IMR-90 (cell line): ENCODE measurements at regions not wholly inside any gene's neighbourhood (a gene's known extent, or its start where the extent isn't known, plus 50 kb on each side); places are given as distances from the start of the nearest gene placed in this dataset.
A peak's percentile ranks its signal among the peaks of the same experiment; 100 is the strongest.

ENCODE experiments used
- ATAC-seq: fragments of 200-7000 bp; cut with Tn5 transposase; 2 replicates; pipeline ENCODE4 v1.9.1; 2020; ENCODE audit warnings: low read depth, mild to moderate bottlenecking, moderate library complexity
- BruUV-seq: library from RNA; stranded (reverse); fragments of 400-500 nt; replicated peaks from 2 replicates; lab custom pipeline; 2021; lab: Mats Ljungman, UMichigan
- CTCF ChIA-PET: fragments of 300-600 bp; formaldehyde crosslinking; extraction: SDS; loops from one replicate; lab custom pipeline; 2021; ENCODE audit warnings: antibody characterized with exemption; lab: Yijun Ruan, JAX
- POLR2A ChIA-PET: fragments of 300-600 bp; sonication (Branson Sonifier 250); formaldehyde crosslinking; loops from one replicate; lab custom pipeline; 2022; ENCODE audit warnings: antibody characterized with exemption; ENCODE audit not compliant: unreplicated experiment; lab: Charles Lee
- DNase-seq: peaks from one replicate; pipeline ENCODE4 v3.0.0; 2013
- H2AFZ ChIP-seq: replicated peaks from 2 replicates; pipeline ENCODE3; 2013; ENCODE audit warnings: low read length, mild to moderate bottlenecking; ENCODE audit not compliant: poor library complexity
- H2AK5ac ChIP-seq: 2 replicates; pipeline ENCODE4 v1.6.1; 2013; ENCODE audit warnings: low read depth, low read length, inconsistent platforms
- H2AK9ac ChIP-seq: replicated peaks from 2 replicates; pipeline ENCODE3; 2013; ENCODE audit warnings: mild to moderate bottlenecking, low read depth, low read length, moderate library complexity; ENCODE audit not compliant: poor library complexity
- H2BK120ac ChIP-seq: 2 replicates; pipeline ENCODE4 v1.6.1; 2013; ENCODE audit warnings: low read depth, low read length, inconsistent platforms
- H2BK15ac ChIP-seq: 3 replicates; pipeline ENCODE4 v1.6.1; 2013; ENCODE audit warnings: low read depth, low read length, inconsistent platforms
- H2BK20ac ChIP-seq: 2 replicates; pipeline ENCODE4 v1.6.1; 2013; ENCODE audit warnings: low read depth, mild to moderate bottlenecking, inconsistent platforms, low read length, moderate library complexity
- H2BK5ac ChIP-seq: 2 replicates; pipeline ENCODE4 v1.6.1; 2013; ENCODE audit warnings: mild to moderate bottlenecking, low read depth, low read length, inconsistent platforms; ENCODE audit not compliant: poor library complexity, severe bottlenecking
- H3K14ac ChIP-seq: replicated peaks from 2 replicates; pipeline ENCODE4 v1.6.1; 2013; ENCODE audit warnings: low read depth, low read length, inconsistent platforms
- H3K18ac ChIP-seq: 2 replicates; pipeline ENCODE4 v1.6.1; 2013; ENCODE audit warnings: low read depth, low read length, control low read depth
- H3K23ac ChIP-seq: 2 replicates; pipeline ENCODE4 v1.6.1; 2013; ENCODE audit warnings: low read depth, low read length, inconsistent platforms
- H3K27ac ChIP-seq: 2 replicates; pipeline ENCODE4 v1.5.1; 2013; ENCODE audit warnings: mild to moderate bottlenecking, control low read depth, low read length; ENCODE audit not compliant: insufficient read depth
- H3K27me3 ChIP-seq: 2 replicates; pipeline ENCODE4 v1.6.1; 2013; ENCODE audit warnings: low read length; ENCODE audit not compliant: control insufficient read depth, insufficient read depth
- H3K36me3 ChIP-seq: 2 replicates; pipeline ENCODE4 v1.6.1; 2013; ENCODE audit warnings: low read length, mixed read lengths; ENCODE audit not compliant: control insufficient read depth, insufficient read depth
- H3K4ac ChIP-seq: 2 replicates; pipeline ENCODE4 v1.6.1; 2013; ENCODE audit warnings: low read depth, low read length, inconsistent platforms
- H3K4me1 ChIP-seq: 2 replicates; pipeline ENCODE4 v1.6.1; 2013; ENCODE audit warnings: low read length, mixed read lengths; ENCODE audit not compliant: control insufficient read depth, insufficient read depth
- H3K4me2 ChIP-seq: 2 replicates; pipeline ENCODE4 v1.6.1; 2013; ENCODE audit warnings: low read depth, mild to moderate bottlenecking, control low read depth, low read length, moderate library complexity
- H3K4me3 ChIP-seq: 2 replicates; pipeline ENCODE4 v1.5.1; 2013; ENCODE audit warnings: low read depth, mild to moderate bottlenecking, control low read depth, low read length, moderate library complexity; ENCODE audit not compliant: insufficient read depth
- H3K56ac ChIP-seq: 2 replicates; pipeline ENCODE4 v1.6.1; 2013; ENCODE audit warnings: low read length, inconsistent platforms; ENCODE audit not compliant: insufficient read depth; ENCODE audit errors: extremely low read depth
- H3K79me1 ChIP-seq, 2 experiments: 2 replicates each; pipeline ENCODE4 v1.6.1; 2013; ENCODE audit warnings: low read length in 2 of 2, inconsistent platforms in 1 of 2, low read depth in 1 of 2
- H3K9ac ChIP-seq: 2 replicates; pipeline ENCODE4 v1.6.1; 2013; ENCODE audit warnings: low read depth, low read length, control low read depth
- H3K9me1 ChIP-seq: 2 replicates; pipeline ENCODE4 v1.6.1; 2013; ENCODE audit warnings: low read length, inconsistent platforms; ENCODE audit not compliant: insufficient read depth
- H3K9me3 ChIP-seq: 2 replicates; pipeline ENCODE4 v1.6.1; 2013; ENCODE audit warnings: low read length; ENCODE audit not compliant: control insufficient read depth, insufficient read depth
- H4K20me1 ChIP-seq: 2 replicates; pipeline ENCODE4 v1.6.1; 2013; ENCODE audit warnings: low read length, inconsistent platforms; ENCODE audit not compliant: insufficient read depth
- H4K5ac ChIP-seq: 2 replicates; pipeline ENCODE4 v1.6.1; 2013; ENCODE audit warnings: mild to moderate bottlenecking, low read depth, low read length, control low read depth
- H4K8ac ChIP-seq, 2 experiments: 2 replicates each; pipeline ENCODE4 v1.6.1; 2013; ENCODE audit warnings: low read depth in 2 of 2, low read length in 2 of 2, control low read depth in 1 of 2, inconsistent platforms in 1 of 2
- H4K91ac ChIP-seq: 2 replicates; pipeline ENCODE4 v1.6.1; 2013; ENCODE audit warnings: low read depth, low read length, inconsistent platforms; ENCODE audit not compliant: insufficient read depth
- BHLHE40 ChIP-seq: fragments of 150-350 bp; IDR thresholded peaks from 2 replicates; pipeline ENCODE4 v1.6.1; 2016; ENCODE audit warnings: mild to moderate bottlenecking, low read depth, low read length
- CEBPB ChIP-seq: IDR thresholded peaks from 2 replicates; pipeline ENCODE4 v1.6.1; 2012; ENCODE audit warnings: low read depth, low read length, improper control_type of control experiment
- CHD1 ChIP-seq: IDR thresholded peaks from 2 replicates; pipeline ENCODE4 v1.6.1; 2012; ENCODE audit warnings: low read depth, low read length, improper control_type of control experiment
- ELK1 ChIP-seq: fragments of 150-350 bp; IDR thresholded peaks from 2 replicates; pipeline ENCODE4 v1.6.1; 2016; ENCODE audit warnings: low read depth, mild to moderate bottlenecking, low read length, moderate library complexity, borderline replicate concordance
- FOS ChIP-seq: fragments of 150-350 bp; IDR thresholded peaks from 2 replicates; pipeline ENCODE4 v1.6.1; 2016; ENCODE audit warnings: low read depth, low read length
- MAFK ChIP-seq: IDR thresholded peaks from 2 replicates; pipeline ENCODE4 v1.6.1; 2012; ENCODE audit warnings: low read depth, low read length, improper control_type of control experiment
- MAZ ChIP-seq: IDR thresholded peaks from 2 replicates; pipeline ENCODE4 v1.6.1; 2012; ENCODE audit warnings: low read depth, mild to moderate bottlenecking, low read length, improper control_type of control experiment, moderate library complexity, borderline replicate concordance
- MXI1 ChIP-seq: IDR thresholded peaks from 2 replicates; pipeline ENCODE4 v1.6.1; 2012; ENCODE audit warnings: low read depth, mild to moderate bottlenecking, low read length, moderate library complexity, borderline replicate concordance
- NFE2L2 ChIP-seq: fragments of 150-350 bp; IDR thresholded peaks from 2 replicates; pipeline ENCODE4 v1.6.1; 2016; ENCODE audit warnings: low read depth, mild to moderate bottlenecking, low read length
- POLR2A ChIP-seq: IDR thresholded peaks from 2 replicates; pipeline ENCODE4 v1.6.1; 2012; ENCODE audit warnings: mild to moderate bottlenecking, low read depth, low read length
- RAD21 ChIP-seq: IDR thresholded peaks from 2 replicates; pipeline ENCODE4 v1.6.1; 2012; ENCODE audit warnings: low read length, improper control_type of control experiment
- RCOR1 ChIP-seq: IDR thresholded peaks from 2 replicates; pipeline ENCODE4 v1.6.1; 2012; ENCODE audit warnings: mild to moderate bottlenecking, low read length, improper control_type of control experiment; ENCODE audit not compliant: insufficient replicate concordance
- RFX5 ChIP-seq: IDR thresholded peaks from 2 replicates; pipeline ENCODE4 v1.8.0; 2012; ENCODE audit warnings: low read depth, mild to moderate bottlenecking, low read length, moderate library complexity
- SMC3 ChIP-seq: fragments of 150-350 bp; IDR thresholded peaks from 2 replicates; pipeline ENCODE4 v1.6.1; 2016; ENCODE audit warnings: low read depth, mild to moderate bottlenecking, antibody characterized with exemption, low read length, moderate library complexity
- USF2 ChIP-seq: fragments of 150-350 bp; IDR thresholded peaks from 2 replicates; pipeline ENCODE4 v1.6.1; 2017; ENCODE audit warnings: mild to moderate bottlenecking, antibody characterized with exemption, low read length, low read depth
- WGBS, 2 experiments: methylation state at CpG; one replicate each; pipeline versions ENCODE4 v1.1.5 to v1.1.7; 2013; ENCODE audit warnings: missing lambda C conversion rate in 2 of 2; ENCODE audit not compliant: insufficient read length in 1 of 2; ENCODE audit errors: extremely low coverage in 2 of 2; 5-methylcytosine and 5-hydroxymethylcytosine counted together
- dilution Hi-C: fragments of 300-500 bp; cut with HindIII; formaldehyde crosslinking; loops from one replicate; pipeline ENCODE4 v1.14.3; 2018; ENCODE audit warnings: low sequenced_read_pairs; ENCODE audit not compliant: unreplicated experiment
- in situ Hi-C: fragments of 300-500 bp; cut with MboI; formaldehyde crosslinking; loops from 3 replicates; pipeline ENCODE4 v1.14.3; 2019; ENCODE audit warnings: low sequenced_read_pairs, inconsistent platforms, mixed read lengths
- intact Hi-C: fragments of 100-400 bp; cut with micrococcal nuclease; formaldehyde crosslinking; loops from 2 replicates; pipeline ENCODE4 v1.10.0; 2022
- TF ChIP-seq, protein P1 (sequence below): conservative IDR thresholded peaks from 2 replicates; pipeline ENCODE4 v1.5.1; 2012; ENCODE audit warnings: mild to moderate bottlenecking, low read depth, low read length, improper control_type of control experiment

- Histone ChIP-seq H3K27me3 (no peaks in the 10 kb centered on the region), H2BK20ac (0 out of 2 replicates have a peak overlapping the region, but pooled peaks have one; percentile 39), H3K9ac (no peak overlapping the region), H4K91ac (no peak overlapping the region), H2AK9ac (no peak overlapping the region), H3K14ac (no peak overlapping the region), H3K36me3 (no peaks in the 10 kb centered on the region), H3K4ac (no peak overlapping the region; the same call in 1 of the 2 replicates), H4K8ac (no peak overlapping the region), H2BK5ac (no peak overlapping the region), H3K23ac (no peak overlapping the region), H3K9me1 (peaks cover 7% of the 10 kb centered on the region; the same call in 1 of the 2 replicates), H2AFZ (no peak overlapping the region), H3K79me1 (peaks cover 0 to 4% of the 10 kb centered on the region in 2 experiments; a peak in 1 of 4 replicates), H3K56ac (no peak overlapping the region), H4K20me1 (no peaks in the 10 kb centered on the region), H3K27ac (no peak overlapping the region), H4K5ac (no peak overlapping the region), H3K4me1 (peaks cover 9% of the 10 kb centered on the region), H3K4me2 (no peak overlapping the region), H2BK15ac (no peak overlapping the region), H2BK120ac (no peak overlapping the region), H3K4me3 (no peak overlapping the region), H3K9me3 (no peaks in the 10 kb centered on the region), H2AK5ac (peak overlapping the region; percentile 89; the same call in 1 of the 2 replicates), H3K18ac (peak overlapping the region; percentile 31; the same call in 1 of the 2 replicates)
- dilution Hi-C loops, result no loop called here
- TF ChIP-seq ELK1 (no peak), MAZ (no peak), MXI1 (no peak), POLR2A (no peak), CHD1 (no peak), SMC3 (no peak), RFX5 (no peak), BHLHE40 (no peak), USF2 (no peak), RCOR1 (no peak), CEBPB (no peak), MAFK (no peak), FOS (no peak), NFE2L2 (no peak), RAD21 (no peak)
- TF ChIP-seq, protein P1, sequence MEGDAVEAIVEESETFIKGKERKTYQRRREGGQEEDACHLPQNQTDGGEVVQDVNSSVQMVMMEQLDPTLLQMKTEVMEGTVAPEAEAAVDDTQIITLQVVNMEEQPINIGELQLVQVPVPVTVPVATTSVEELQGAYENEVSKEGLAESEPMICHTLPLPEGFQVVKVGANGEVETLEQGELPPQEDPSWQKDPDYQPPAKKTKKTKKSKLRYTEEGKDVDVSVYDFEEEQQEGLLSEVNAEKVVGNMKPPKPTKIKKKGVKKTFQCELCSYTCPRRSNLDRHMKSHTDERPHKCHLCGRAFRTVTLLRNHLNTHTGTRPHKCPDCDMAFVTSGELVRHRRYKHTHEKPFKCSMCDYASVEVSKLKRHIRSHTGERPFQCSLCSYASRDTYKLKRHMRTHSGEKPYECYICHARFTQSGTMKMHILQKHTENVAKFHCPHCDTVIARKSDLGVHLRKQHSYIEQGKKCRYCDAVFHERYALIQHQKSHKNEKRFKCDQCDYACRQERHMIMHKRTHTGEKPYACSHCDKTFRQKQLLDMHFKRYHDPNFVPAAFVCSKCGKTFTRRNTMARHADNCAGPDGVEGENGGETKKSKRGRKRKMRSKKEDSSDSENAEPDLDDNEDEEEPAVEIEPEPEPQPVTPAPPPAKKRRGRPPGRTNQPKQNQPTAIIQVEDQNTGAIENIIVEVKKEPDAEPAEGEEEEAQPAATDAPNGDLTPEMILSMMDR, result no peak
- intact Hi-C loops, result loop anchor here (5.0 kb wide), 3 partner anchors 103 to 203 kb away; no protein-coding TSS in a partner anchor
- CTCF ChIA-PET, result interaction anchor here (0.6 to 0.7 kb wide), 2 partner anchors 70 to 95 kb away, joined by 7 read pairs; no protein-coding TSS in a partner anchor
- WGBS, 2 experiments, result 100% methylated on average over 1 of the region's 6 CpGs; no CpG with 5 or more reads in 1 of the 2 experiments
- POLR2A ChIA-PET, result no interaction called here
- no TSS peak for BruUV-seq
- DNase-seq (no peak), ATAC-seq (no peak)
- in situ Hi-C loops, result loop anchor here (5.0 kb wide), 1 partner anchor 233 kb away; no protein-coding TSS in a partner anchor
Measured at GRCh38 chr6:108780784-108781183, 67.4 kb upstream of the ARMC2 start.
